Activated CD4-positive, alpha-beta T cell treated with anti-CD3 and anti-CD28 coated beads for 36 hours (primary cell): ENCODE measurements at regions not wholly inside any gene's neighbourhood (a gene's known extent, or its start where the extent isn't known, plus 50 kb on each side); places are given as distances from the start of the nearest gene placed in this dataset.

ENCODE experiments used
- ATAC-seq: fragments of 200-7000 bp; cut with Tn5 transposase; one replicate; pipeline ENCODE4 v1.10.0; 2021; ENCODE audit warnings: mild to moderate bottlenecking, moderate library complexity
- CTCF ChIA-PET: fragments of 350-600 bp; sonication (Branson Sonifier 250); formaldehyde crosslinking; loops from one replicate; lab custom pipeline; 2021; ENCODE audit warnings: antibody characterized with exemption; lab: Charles Lee
- POLR2A ChIA-PET: fragments of 350-600 bp; sonication (Branson Sonifier 250); formaldehyde crosslinking; loops from one replicate; lab custom pipeline; 2021; ENCODE audit warnings: antibody characterized with exemption, inconsistent platforms; lab: Charles Lee
- DNase-seq: peaks from one replicate; pipeline ENCODE4 v3.0.0-alpha.2; 2020
- H3K27ac Mint-ChIP-seq: one replicate; pipeline ENCODE4 v1.8.0; 2021; ENCODE audit warnings: mixed read lengths
- H3K27me3 Mint-ChIP-seq: one replicate; pipeline ENCODE4 v1.8.0; 2021; ENCODE audit warnings: mixed read lengths
- H3K36me3 Mint-ChIP-seq: one replicate; pipeline ENCODE4 v1.8.0; 2021; ENCODE audit warnings: low read depth, mixed read lengths
- H3K4me1 Mint-ChIP-seq: one replicate; pipeline ENCODE4 v1.8.0; 2021; ENCODE audit warnings: mixed read lengths
- H3K4me3 Mint-ChIP-seq: one replicate; pipeline ENCODE4 v1.8.0; 2021; ENCODE audit warnings: mild to moderate bottlenecking, moderate library complexity, mixed read lengths
- H3K9me3 Mint-ChIP-seq: one replicate; pipeline ENCODE4 v1.8.0; 2021; ENCODE audit warnings: low read depth, mixed read lengths
- intact Hi-C, 2 experiments: fragments of 100-400 bp; cut with DNase I in 1 of 2; cut with micrococcal nuclease in 1 of 2; formaldehyde crosslinking; loops; one replicate each; pipeline versions ENCODE4 v1.14.2 to v1.15.1; 2022 to 2024; cut with DNase I, micrococcal nuclease

GRCh38 chr5:125169396-125169795 lies 423.0 kb upstream of the ZNF608 start:
- POLR2A ChIA-PET: no interaction called here
- CTCF ChIA-PET: interaction anchor here (1.0 kb wide), 1 partner anchor 15 kb away, joined by 3 read pairs; no protein-coding TSS in a partner anchor
- Mint-ChIP-seq H3K27ac (no peak overlapping the region), H3K4me3 (no peak overlapping the region), H3K9me3 (no peaks in the 10 kb centered on the region), H3K27me3 (peaks cover 2% of the 10 kb centered on the region), H3K36me3 (no peaks in the 10 kb centered on the region), H3K4me1 (no peaks in the 10 kb centered on the region)
- DNase-seq (no peak), ATAC-seq (no peak)
- intact Hi-C loops: no loop called here

GRCh38 chr5:125171641-125172040 lies 425.2 kb upstream of the ZNF608 start:
- Mint-ChIP-seq H3K36me3 (no peaks in the 10 kb centered on the region), H3K27me3 (peaks cover 2% of the 10 kb centered on the region), H3K4me1 (no peaks in the 10 kb centered on the region), H3K9me3 (no peaks in the 10 kb centered on the region), H3K4me3 (no peak overlapping the region), H3K27ac (no peak overlapping the region)
- ChIA-PET POLR2A (no interaction called here), CTCF (no interaction called here)
- ATAC-seq: no peak
- intact Hi-C loops: no loop called here
- no peak for DNase-seq

GRCh38 chr5:125175348-125176004 lies 429.0 kb upstream of the ZNF608 start:
- peaks cover 6% of the 10 kb centered on the region for H3K9me3 Mint-ChIP-seq
- H3K4me1 Mint-ChIP-seq: no peaks in the 10 kb centered on the region
- intact Hi-C loops: no loop called here
- ATAC-seq: no peak
- ChIA-PET POLR2A (no interaction called here), CTCF (interaction anchor here (0.6 to 1.2 kb wide), 2 partner anchors 9 to 12 kb away, joined by 3 to 4 read pairs; no protein-coding TSS in a partner anchor)
- no peak for DNase-seq
- H3K27me3 Mint-ChIP-seq: peaks cover 2% of the 10 kb centered on the region
- H3K36me3 Mint-ChIP-seq: no peaks in the 10 kb centered on the region
- H3K4me3 Mint-ChIP-seq: no peak overlapping the region
- H3K27ac Mint-ChIP-seq: no peak overlapping the region

- Mint-ChIP-seq H3K4me1 (no peaks in the 10 kb centered on the region), H3K27me3 (peaks cover 2% of the 10 kb centered on the region), H3K27ac (no peak overlapping the region), H3K4me3 (no peak overlapping the region), H3K9me3 (peaks cover 6% of the 10 kb centered on the region), H3K36me3 (no peaks in the 10 kb centered on the region)
- DNase-seq: no peak
- intact Hi-C loops: no loop called here
- ATAC-seq: no peak
- CTCF ChIA-PET: interaction anchor here (0.6 to 1.2 kb wide), 2 partner anchors 8 to 12 kb away, joined by 3 to 4 read pairs; no protein-coding TSS in a partner anchor
- POLR2A ChIA-PET: no interaction called here
These were observed 429.6 kb upstream of the ZNF608 start for GRCh38 chr5:125176005-125176390.

- H3K9me3 Mint-ChIP-seq: peaks cover 6% of the 10 kb centered on the region
- DNase-seq: no peak
- ChIA-PET CTCF (no interaction called here), POLR2A (no interaction called here)
- ATAC-seq: no peak
- H3K36me3 Mint-ChIP-seq: no peaks in the 10 kb centered on the region
- no peaks in the 10 kb centered on the region for H3K27me3 Mint-ChIP-seq
- H3K27ac Mint-ChIP-seq: no peak overlapping the region
- no peaks in the 10 kb centered on the region for H3K4me1 Mint-ChIP-seq
- intact Hi-C loops: no loop called here
- H3K4me3 Mint-ChIP-seq: no peak overlapping the region
These were observed 430.9 kb upstream of the ZNF608 start for GRCh38 chr5:125177340-125177739.

GRCh38 chr5:125179612-125180011 lies 433.2 kb upstream of the ZNF608 start:
- Mint-ChIP-seq H3K4me3 (no peak overlapping the region), H3K4me1 (no peaks in the 10 kb centered on the region), H3K36me3 (no peaks in the 10 kb centered on the region), H3K9me3 (peaks cover 6% of the 10 kb centered on the region), H3K27me3 (no peaks in the 10 kb centered on the region), H3K27ac (no peak overlapping the region)
- ATAC-seq (no peak), DNase-seq (no peak)
- intact Hi-C loops: no loop called here
- POLR2A ChIA-PET: no interaction called here
- CTCF ChIA-PET: no interaction called here

- Mint-ChIP-seq H3K36me3 (no peaks in the 10 kb centered on the region), H3K27me3 (no peaks in the 10 kb centered on the region), H3K9me3 (peaks cover 6% of the 10 kb centered on the region), H3K27ac (no peak overlapping the region), H3K4me1 (no peaks in the 10 kb centered on the region), H3K4me3 (no peak overlapping the region)
- no peak for ATAC-seq
- DNase-seq: no peak
- intact Hi-C loops: no loop called here
- POLR2A ChIA-PET: no interaction called here
- CTCF ChIA-PET: no interaction called here
These were observed 433.9 kb upstream of the ZNF608 start for GRCh38 chr5:125180231-125180829.

- ATAC-seq (no peak), DNase-seq (no peak)
- ChIA-PET CTCF (interaction anchor here (0.6 kb wide), 1 partner anchor 19 kb away, joined by 3 read pairs; no protein-coding TSS in a partner anchor), POLR2A (no interaction called here)
- Mint-ChIP-seq H3K36me3 (no peaks in the 10 kb centered on the region), H3K4me3 (no peak overlapping the region), H3K9me3 (peaks cover 6% of the 10 kb centered on the region), H3K27ac (no peak overlapping the region), H3K4me1 (no peaks in the 10 kb centered on the region), H3K27me3 (no peaks in the 10 kb centered on the region)
- intact Hi-C loops: no loop called here
These were observed 434.7 kb upstream of the ZNF608 start for GRCh38 chr5:125181159-125181558.

- no peaks in the 10 kb centered on the region for H3K27me3 Mint-ChIP-seq
- H3K36me3 Mint-ChIP-seq: no peaks in the 10 kb centered on the region
- CTCF ChIA-PET: interaction anchor here (0.7 kb wide), 1 partner anchor 943 kb away, joined by 3 read pairs; no protein-coding TSS in a partner anchor
- no peak overlapping the region for H3K4me3 Mint-ChIP-seq
- H3K27ac Mint-ChIP-seq: no peak overlapping the region
- POLR2A ChIA-PET: no interaction called here
- DNase-seq (no peak), ATAC-seq (no peak)
- H3K9me3 Mint-ChIP-seq: peaks cover 6% of the 10 kb centered on the region
- no peaks in the 10 kb centered on the region for H3K4me1 Mint-ChIP-seq
- intact Hi-C loops: no loop called here
These were observed 435.5 kb upstream of the ZNF608 start for GRCh38 chr5:125181955-125182354.

- intact Hi-C loops: no loop called here
- H3K4me3 Mint-ChIP-seq: no peak overlapping the region
- ChIA-PET POLR2A (no interaction called here), CTCF (no interaction called here)
- H3K27me3 Mint-ChIP-seq: no peaks in the 10 kb centered on the region
- no peak for DNase-seq
- no peaks in the 10 kb centered on the region for H3K9me3 Mint-ChIP-seq
- no peaks in the 10 kb centered on the region for H3K4me1 Mint-ChIP-seq
- H3K36me3 Mint-ChIP-seq: no peaks in the 10 kb centered on the region
- no peak for ATAC-seq
- no peak overlapping the region for H3K27ac Mint-ChIP-seq
These were observed 439.3 kb upstream of the ZNF608 start for GRCh38 chr5:125185740-125186139.

GRCh38 chr5:125186911-125187375 lies 440.5 kb upstream of the ZNF608 start:
- H3K36me3 Mint-ChIP-seq: no peaks in the 10 kb centered on the region
- no peaks in the 10 kb centered on the region for H3K9me3 Mint-ChIP-seq
- ATAC-seq (no peak), DNase-seq (no peak)
- no peaks in the 10 kb centered on the region for H3K4me1 Mint-ChIP-seq
- intact Hi-C loops: no loop called here
- H3K27ac Mint-ChIP-seq: no peak overlapping the region
- H3K27me3 Mint-ChIP-seq: no peaks in the 10 kb centered on the region
- no peak overlapping the region for H3K4me3 Mint-ChIP-seq
- ChIA-PET CTCF (interaction anchor here (0.6 to 1.2 kb wide), 2 partner anchors 11 to 492 kb away, joined by 3 read pairs; no protein-coding TSS in a partner anchor), POLR2A (no interaction called here)

- ChIA-PET POLR2A (no interaction called here), CTCF (no interaction called here)
- H3K4me3 Mint-ChIP-seq: no peak overlapping the region
- no peaks in the 10 kb centered on the region for H3K36me3 Mint-ChIP-seq
- ATAC-seq: no peak
- H3K27me3 Mint-ChIP-seq: no peaks in the 10 kb centered on the region
- DNase-seq: no peak
- no peaks in the 10 kb centered on the region for H3K4me1 Mint-ChIP-seq
- intact Hi-C loops: no loop called here
- H3K27ac Mint-ChIP-seq: no peak overlapping the region
- H3K9me3 Mint-ChIP-seq: no peaks in the 10 kb centered on the region
These were observed 443.1 kb upstream of the ZNF608 start for GRCh38 chr5:125189531-125189941.
